ENCODE measurements at regions not wholly inside any gene's neighbourhood (a gene's known extent, or its start where the extent isn't known, plus 50 kb on each side); places are given as distances from the start of the nearest gene placed in this dataset.

GRCh38 chr2:100755441-100755840, 64.5 kb upstream of the NPAS2 start:
- BruUV-seq (replicated peaks), result no TSS peak
- Mint-ChIP-seq H3K4me3 (ENCODE audit: low read depth, unreplicated experiment) (no peak overlapping the region), H3K36me3 (ENCODE audit: insufficient read depth, unreplicated experiment) (no peaks in the 10 kb centered on the region), H3K27ac (ENCODE audit: unreplicated experiment) (no peak overlapping the region), H3K9me3 (ENCODE audit: low read depth, unreplicated experiment) (peaks cover 2% of the 10 kb centered on the region), H3K27me3 (ENCODE audit: unreplicated experiment) (no peaks in the 10 kb centered on the region), H3K4me1 (ENCODE audit: low read depth, unreplicated experiment) (peaks cover 65% of the 10 kb centered on the region)
- TF ChIP-seq CTCF (IDR thresholded peaks at IDR 0.05; ENCODE audit: unreplicated experiment), result no peak
- intact Hi-C loops (cut with micrococcal nuclease; ENCODE audit: unreplicated experiment), result no loop called here
- CTCF ChIA-PET, result no interaction called here
- DNase-seq, result no peak

GRCh38 chr2:100756704-100757103, 63.2 kb upstream of the NPAS2 start:
- DNase-seq, result no peak
- CTCF ChIA-PET, result interaction anchor here (1.3 kb wide), 1 partner anchor 12 kb away, joined by 3 read pairs; no protein-coding TSS in a partner anchor
- Mint-ChIP-seq H3K4me1 (ENCODE audit: low read depth, unreplicated experiment) (peaks cover 64% of the 10 kb centered on the region), H3K27ac (ENCODE audit: unreplicated experiment) (no peak overlapping the region), H3K27me3 (ENCODE audit: unreplicated experiment) (no peaks in the 10 kb centered on the region), H3K9me3 (ENCODE audit: low read depth, unreplicated experiment) (peaks cover 2% of the 10 kb centered on the region), H3K36me3 (ENCODE audit: insufficient read depth, unreplicated experiment) (no peaks in the 10 kb centered on the region), H3K4me3 (ENCODE audit: low read depth, unreplicated experiment) (no peak overlapping the region)
- intact Hi-C loops (cut with micrococcal nuclease; ENCODE audit: unreplicated experiment), result no loop called here
- no TSS peak for BruUV-seq (replicated peaks)
- no peak for TF ChIP-seq CTCF (IDR thresholded peaks at IDR 0.05; ENCODE audit: unreplicated experiment)

- no peak overlapping the region for H3K4me3 Mint-ChIP-seq (ENCODE audit: low read depth, unreplicated experiment)
- CTCF ChIA-PET, result interaction anchor here (0.7 to 1.3 kb wide), 2 partner anchors 11 to 459 kb away, joined by 3 read pairs; no protein-coding TSS in a partner anchor
- no peaks in the 10 kb centered on the region for H3K36me3 Mint-ChIP-seq (ENCODE audit: insufficient read depth, unreplicated experiment)
- H3K27ac Mint-ChIP-seq (ENCODE audit: unreplicated experiment), result no peak overlapping the region
- no peaks in the 10 kb centered on the region for H3K27me3 Mint-ChIP-seq (ENCODE audit: unreplicated experiment)
- no TSS peak for BruUV-seq (replicated peaks)
- DNase-seq, result no peak
- H3K4me1 Mint-ChIP-seq (ENCODE audit: low read depth, unreplicated experiment), result peaks cover 64% of the 10 kb centered on the region
- peaks cover 2% of the 10 kb centered on the region for H3K9me3 Mint-ChIP-seq (ENCODE audit: low read depth, unreplicated experiment)
- TF ChIP-seq CTCF (IDR thresholded peaks at IDR 0.05; ENCODE audit: unreplicated experiment), result no peak
- intact Hi-C loops (cut with micrococcal nuclease; ENCODE audit: unreplicated experiment), result no loop called here
Observed at GRCh38 chr2:100757621-100758394, 62.1 kb upstream of the NPAS2 start.

GRCh38 chr2:100759901-100760300, 60.0 kb upstream of the NPAS2 start:
- Mint-ChIP-seq H3K36me3 (ENCODE audit: insufficient read depth, unreplicated experiment) (no peaks in the 10 kb centered on the region), H3K27me3 (ENCODE audit: unreplicated experiment) (no peaks in the 10 kb centered on the region), H3K27ac (ENCODE audit: unreplicated experiment) (no peak overlapping the region), H3K9me3 (ENCODE audit: low read depth, unreplicated experiment) (peaks cover 2% of the 10 kb centered on the region), H3K4me1 (ENCODE audit: low read depth, unreplicated experiment) (peaks cover 50% of the 10 kb centered on the region), H3K4me3 (ENCODE audit: low read depth, unreplicated experiment) (no peak overlapping the region)
- intact Hi-C loops (cut with micrococcal nuclease; ENCODE audit: unreplicated experiment), result no loop called here
- no peak for TF ChIP-seq CTCF (IDR thresholded peaks at IDR 0.05; ENCODE audit: unreplicated experiment)
- no peak for DNase-seq
- CTCF ChIA-PET, result no interaction called here
- no TSS peak for BruUV-seq (replicated peaks)
